ENCODE measurements at regions not wholly inside any gene's neighbourhood (a gene's known extent, or its start where the extent isn't known, plus 50 kb on each side); places are given as distances from the start of the nearest gene placed in this dataset.

DNA sequence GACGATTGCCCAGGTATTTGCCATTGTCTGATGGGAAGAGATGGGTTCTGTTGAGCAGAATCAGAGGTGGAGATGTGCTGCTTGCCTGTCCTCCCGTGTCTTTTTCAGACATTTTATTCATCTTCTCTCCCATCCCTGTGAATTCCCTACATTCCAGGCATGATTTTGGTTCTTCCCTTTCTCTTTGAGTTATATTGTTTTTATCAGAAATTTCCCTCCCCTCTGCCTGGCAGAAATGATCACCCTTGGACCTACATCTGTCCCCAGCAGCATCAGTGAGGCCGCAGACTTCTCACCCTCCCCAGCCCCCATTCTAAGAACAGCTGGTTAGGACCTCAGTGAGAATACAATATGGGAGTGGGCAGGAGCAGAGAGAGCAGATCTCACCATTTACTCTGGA lies 640.2 kb downstream of the CCDC171 start:
- no peak for DNase-seq (ENCODE audit: low read depth in 4 of 4, low spot score in 2 of 4)

DNA sequence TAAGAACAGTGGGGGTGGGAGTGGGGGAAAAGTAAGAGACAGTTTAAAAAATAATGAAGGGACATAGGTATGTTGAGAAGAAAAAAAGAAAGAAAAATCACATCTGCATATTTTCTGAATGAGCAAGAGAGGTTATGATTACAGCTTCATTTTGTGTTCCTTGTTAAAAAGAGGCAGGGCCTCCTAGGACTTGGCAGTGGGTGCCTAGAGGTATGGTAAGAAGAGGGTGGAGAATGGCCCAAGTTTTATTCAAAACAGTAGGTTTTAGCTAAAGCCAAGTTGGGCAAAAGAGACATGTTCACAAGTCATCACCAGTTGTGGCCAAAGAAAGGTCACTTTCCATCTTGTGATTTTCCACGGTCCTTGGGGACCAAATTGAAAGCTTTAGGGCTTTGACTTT lies 643.4 kb downstream of the CCDC171 start:
- DNase-seq (ENCODE audit: low read depth in 4 of 4, low spot score in 2 of 4), result no peak

DNA sequence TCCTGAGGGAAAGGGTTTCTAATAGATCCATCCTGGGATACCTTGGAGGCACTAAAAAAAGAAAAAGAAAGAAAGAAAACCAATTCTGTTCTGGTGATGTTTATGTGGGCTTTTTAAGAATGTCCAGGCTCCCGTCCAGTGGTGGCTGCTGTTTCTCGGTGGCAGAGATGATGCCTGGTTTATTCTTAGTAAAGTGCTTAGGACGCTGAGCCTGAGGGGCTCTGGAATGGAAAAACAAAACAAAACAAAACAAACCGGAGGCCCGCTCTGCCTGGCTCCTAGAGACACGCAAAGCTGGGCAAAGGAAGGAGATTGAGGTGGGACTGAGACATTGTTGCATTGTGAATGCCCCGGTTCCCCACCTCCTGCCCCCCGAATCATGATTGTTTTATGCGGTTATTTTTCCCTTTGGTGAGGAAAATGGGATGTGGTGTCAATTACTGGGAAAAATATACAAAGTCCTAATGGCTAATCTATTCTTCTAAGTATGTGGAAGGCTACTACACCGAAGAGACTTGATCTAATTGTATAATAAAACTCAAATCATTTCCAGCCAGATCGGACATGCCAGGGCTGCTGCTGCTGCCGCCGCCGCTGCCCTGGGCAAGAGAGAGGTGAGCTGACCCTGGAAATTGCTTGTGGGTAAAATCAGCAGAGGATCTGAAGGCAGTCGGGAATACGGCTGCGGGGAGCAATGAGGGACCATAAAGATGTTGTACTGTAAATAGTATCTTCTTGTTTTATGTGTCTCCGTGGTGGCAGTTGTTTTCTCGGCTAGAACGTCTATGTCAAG lies 644.9 kb downstream of the CCDC171 start:
- DNase-seq (ENCODE audit: low read depth in 4 of 4, low spot score in 2 of 4), result no peak

DNA sequence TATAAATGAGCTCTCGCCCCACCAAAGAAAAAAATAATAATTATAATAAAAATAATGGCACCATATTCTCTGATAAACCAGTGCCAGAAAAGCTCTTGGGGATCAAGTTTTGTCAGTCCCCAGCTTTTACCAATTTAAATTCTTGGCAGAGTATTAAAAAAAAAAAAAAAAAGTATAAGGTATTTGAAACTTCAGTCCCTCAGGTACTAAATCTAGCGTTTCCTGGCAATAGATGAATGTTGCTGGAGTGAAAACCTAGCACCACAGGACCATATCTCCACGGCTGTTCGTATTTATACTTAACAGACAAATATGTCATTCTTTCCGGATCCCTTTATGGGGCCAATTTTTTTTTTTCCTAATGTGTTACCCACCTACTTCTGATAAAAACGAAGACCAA lies 646.2 kb downstream of the CCDC171 start:
- no peak for DNase-seq (ENCODE audit: low read depth in 4 of 4, low spot score in 2 of 4)

- DNase-seq (ENCODE audit: low read depth in 4 of 4, low spot score in 2 of 4), result no peak
Observed at GRCh38 chr9:16202221-16202620, 649.4 kb downstream of the CCDC171 start.

DNA sequence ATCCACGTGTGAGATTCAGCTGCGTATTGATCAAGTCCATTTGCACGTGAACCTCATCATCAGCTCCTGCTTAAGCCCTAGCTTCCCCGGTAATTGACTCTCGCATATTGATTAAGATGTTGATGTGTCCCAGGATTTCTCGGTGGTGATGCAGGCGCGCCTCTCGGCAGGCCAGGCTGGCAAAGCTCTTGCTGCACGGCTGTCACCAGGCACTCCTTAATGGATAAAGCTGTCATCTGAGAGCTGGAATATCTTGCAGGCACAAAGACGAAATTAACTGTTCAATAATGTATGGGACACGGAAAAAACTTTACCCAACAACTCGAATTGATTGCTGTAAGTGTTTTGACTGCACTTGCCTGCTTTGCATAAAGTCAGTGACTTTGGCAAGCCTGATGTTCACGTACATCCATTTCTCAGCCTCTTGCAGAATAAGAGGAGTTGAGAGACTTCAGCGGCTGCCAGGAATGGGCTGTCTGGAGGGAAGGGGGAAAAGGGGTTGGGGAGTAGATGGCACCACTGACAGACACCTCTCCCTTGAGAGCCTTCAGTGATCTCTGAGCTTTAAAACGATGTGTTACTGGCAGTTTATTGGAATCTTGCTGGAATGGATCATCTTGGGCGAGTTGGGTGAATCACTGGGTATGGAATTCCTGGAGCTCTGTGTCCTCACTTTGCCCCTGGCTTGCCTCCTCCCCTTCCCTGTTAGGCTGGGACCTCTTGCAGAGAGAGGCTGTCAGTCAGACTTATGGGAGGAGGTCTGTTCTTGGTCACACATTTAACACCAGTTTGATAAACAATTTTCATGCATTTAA lies 650.3 kb downstream of the CCDC171 start:
- DNase-seq (ENCODE audit: low read depth in 4 of 4, low spot score in 2 of 4), result no peak

GRCh38 chr9:16203729-16204573 lies 651.1 kb downstream of the CCDC171 start:
- no peak for DNase-seq (ENCODE audit: low read depth in 4 of 4, low spot score in 2 of 4)

GRCh38 chr9:16205455-16205854 lies 652.6 kb downstream of the CCDC171 start:
- no peak for DNase-seq (ENCODE audit: low read depth in 4 of 4, low spot score in 2 of 4)

GRCh38 chr9:16206518-16206917 lies 653.7 kb downstream of the CCDC171 start:
- DNase-seq (ENCODE audit: low read depth in 4 of 4, low spot score in 2 of 4), result no peak

GRCh38 chr9:16207161-16207560 lies 654.3 kb downstream of the CCDC171 start:
- no peak for DNase-seq (ENCODE audit: low read depth in 4 of 4, low spot score in 2 of 4)

DNA sequence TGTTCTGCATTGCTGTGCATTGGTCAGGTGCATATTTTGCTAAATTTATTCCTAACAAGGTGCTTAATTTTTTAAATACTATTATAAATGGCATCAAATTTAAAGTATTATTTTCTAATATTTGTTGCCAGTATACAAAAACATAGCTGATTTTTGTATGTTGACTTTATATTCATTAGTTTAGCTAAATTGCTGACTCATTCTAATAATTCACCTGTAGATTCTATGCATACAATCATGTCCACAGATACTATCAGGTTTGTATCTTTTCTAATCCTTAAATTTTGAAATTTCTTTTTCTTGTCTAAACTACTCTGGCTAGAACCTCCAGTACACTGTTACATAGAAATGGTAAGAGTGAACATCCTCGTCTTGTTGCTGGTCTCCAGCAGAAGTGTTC lies 657.6 kb downstream of the CCDC171 start:
- no peak for DNase-seq (ENCODE audit: low read depth in 4 of 4, low spot score in 2 of 4)

DNA sequence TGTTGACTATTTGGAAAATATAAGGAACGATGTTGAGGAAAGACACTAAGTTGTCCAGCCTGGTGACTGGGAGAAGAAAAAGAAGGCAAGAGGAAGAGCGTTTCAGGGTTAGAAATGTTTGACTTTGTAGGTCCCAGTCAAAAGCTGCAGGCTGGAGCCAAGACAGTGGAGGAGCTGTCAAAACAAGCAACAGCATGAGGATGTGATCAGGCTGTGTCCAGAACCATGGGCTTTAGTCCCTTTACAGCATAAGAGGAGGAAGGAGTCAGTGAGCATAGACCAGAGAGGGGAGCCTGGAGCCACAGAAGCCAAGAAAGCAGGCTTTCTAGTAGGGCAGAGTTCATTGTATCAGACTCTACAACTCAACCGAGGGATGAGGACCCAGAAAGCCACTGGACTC lies 658.5 kb downstream of the BNC2 start:
- no peak for DNase-seq (ENCODE audit: low read depth in 4 of 4, low spot score in 2 of 4)

- peak in 3 of 4 donors; percentile 51 to 72 (median 65) for DNase-seq (ENCODE audit: low read depth in 4 of 4, low spot score in 2 of 4)
Observed at GRCh38 chr9:16213781-16214515, 656.5 kb downstream of the BNC2 start.

- DNase-seq (ENCODE audit: low read depth in 4 of 4, low spot score in 2 of 4), result no peak
Observed at GRCh38 chr9:16214677-16215352, 655.7 kb downstream of the BNC2 start.

DNA sequence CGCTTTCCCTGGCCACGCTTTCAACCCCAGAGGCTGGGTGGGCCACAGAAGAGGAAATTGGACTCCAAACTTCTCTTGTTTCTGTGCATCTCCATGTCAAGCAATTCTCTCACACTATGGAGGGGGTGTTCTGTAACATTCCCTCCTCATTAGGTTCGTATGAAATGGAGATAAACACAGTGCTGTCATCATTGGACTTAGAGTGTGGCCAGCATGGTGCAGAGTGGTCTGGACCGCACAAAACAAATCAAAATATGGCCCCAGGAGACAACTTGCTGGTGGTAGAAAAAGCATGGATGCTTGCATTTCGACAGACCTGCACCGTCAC lies 655.2 kb downstream of the BNC2 start:
- no peak for DNase-seq (ENCODE audit: low read depth in 4 of 4, low spot score in 2 of 4)

DNA sequence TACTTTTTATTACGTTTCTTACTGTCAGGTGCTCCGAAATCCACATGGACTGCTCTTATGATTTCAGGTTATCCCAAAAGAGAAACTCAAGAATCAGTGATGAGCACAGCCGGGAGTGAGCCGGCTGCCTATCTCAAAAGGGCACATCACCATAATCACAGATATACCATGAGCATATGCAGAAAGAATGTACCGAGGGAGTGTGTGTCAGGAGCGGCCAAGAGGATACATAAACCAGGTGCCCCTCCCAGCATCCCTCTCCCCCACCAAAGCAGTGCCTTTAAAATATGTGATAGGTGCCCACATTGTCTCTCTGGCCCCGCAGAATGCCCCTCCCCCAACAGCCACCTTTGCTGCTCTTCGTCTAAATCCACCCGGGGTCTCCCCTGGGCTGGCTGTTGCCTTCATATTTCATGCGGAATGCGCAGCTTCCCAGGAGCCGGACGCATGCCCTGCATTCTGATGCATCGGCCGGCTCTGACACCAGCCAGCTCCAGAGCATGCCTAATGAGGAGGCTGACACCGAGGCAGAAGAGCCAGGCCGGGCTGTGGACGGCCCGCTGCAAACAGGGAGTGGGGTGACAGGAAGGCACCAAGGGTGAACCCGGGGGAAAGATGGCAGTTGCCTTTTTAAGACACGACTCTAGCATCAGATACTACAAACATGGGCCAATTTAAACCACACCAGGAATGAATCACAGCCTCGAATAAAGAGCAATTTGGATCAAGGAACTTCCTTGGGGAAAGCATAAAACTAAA lies 652.3 kb downstream of the BNC2 start:
- DNase-seq (ENCODE audit: low read depth in 4 of 4, low spot score in 2 of 4), result no peak

GRCh38 chr9:16221366-16221765 lies 649.1 kb downstream of the BNC2 start:
- DNase-seq (ENCODE audit: low read depth in 4 of 4, low spot score in 2 of 4), result no peak

- no peak for DNase-seq (ENCODE audit: low read depth in 4 of 4, low spot score in 2 of 4)
Observed at GRCh38 chr9:16221822-16222547, 648.5 kb downstream of the BNC2 start.
